GM21576 (cell line): ENCODE measurements at regions not wholly inside any gene's neighbourhood (a gene's known extent, or its start where the extent isn't known, plus 50 kb on each side); places are given as distances from the start of the nearest gene placed in this dataset.
A peak's percentile ranks its signal among the peaks of the same experiment; 100 is the strongest.
"Not testable (repeated sequence)": the region's sequence is repeated elsewhere in the genome, so short reads cannot be mapped to it uniquely, and the experiment has no call there.

Experiments
- ATAC-seq: cut with Tn5 transposase; IDR thresholded peaks from one replicate; pipeline ENCODE4 v1.9.1; 2021; ENCODE audit warnings: mild to moderate bottlenecking, moderate library complexity; ENCODE audit not compliant: unreplicated experiment

DNA sequence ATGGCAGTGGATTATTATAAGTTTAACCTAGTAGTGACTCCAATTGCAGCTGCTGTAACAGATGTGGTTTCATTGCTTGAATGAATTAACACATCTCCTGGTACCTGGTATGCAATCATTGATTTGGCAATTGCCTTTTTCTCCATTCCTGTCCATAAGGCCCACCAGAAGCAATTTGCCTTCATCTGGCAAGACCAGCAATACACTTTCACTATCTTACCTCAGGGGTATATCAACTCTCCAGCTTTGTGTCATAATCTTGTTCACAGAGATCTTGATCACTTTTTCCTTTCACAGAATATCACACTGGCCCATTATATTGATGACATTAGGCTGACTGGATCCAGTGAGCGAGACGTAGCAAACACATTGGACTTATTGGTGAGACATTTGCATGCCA lies 128.7 kb upstream of the ZC3H12C start:
- ATAC-seq, result no peak

DNA sequence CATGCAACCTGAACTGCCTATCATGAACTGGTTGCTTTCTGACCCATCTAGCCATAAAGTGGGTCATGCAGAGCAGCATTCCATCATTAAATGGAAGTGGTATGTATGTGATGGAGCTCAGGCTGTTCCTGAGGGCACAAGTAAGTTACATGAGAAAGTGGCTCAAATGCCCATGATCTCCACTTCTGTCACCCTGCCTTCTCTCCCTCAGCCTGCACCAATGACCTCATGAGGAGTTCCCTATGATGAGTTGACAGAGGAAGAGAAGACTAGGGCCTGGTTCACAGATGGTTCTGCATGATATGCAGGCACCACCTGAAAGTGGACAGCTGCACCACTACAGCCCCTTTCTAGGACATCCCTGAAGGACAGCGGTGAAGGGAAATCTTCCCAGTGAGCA lies 127.7 kb upstream of the ZC3H12C start:
- ATAC-seq, result not testable (repeated sequence)

DNA sequence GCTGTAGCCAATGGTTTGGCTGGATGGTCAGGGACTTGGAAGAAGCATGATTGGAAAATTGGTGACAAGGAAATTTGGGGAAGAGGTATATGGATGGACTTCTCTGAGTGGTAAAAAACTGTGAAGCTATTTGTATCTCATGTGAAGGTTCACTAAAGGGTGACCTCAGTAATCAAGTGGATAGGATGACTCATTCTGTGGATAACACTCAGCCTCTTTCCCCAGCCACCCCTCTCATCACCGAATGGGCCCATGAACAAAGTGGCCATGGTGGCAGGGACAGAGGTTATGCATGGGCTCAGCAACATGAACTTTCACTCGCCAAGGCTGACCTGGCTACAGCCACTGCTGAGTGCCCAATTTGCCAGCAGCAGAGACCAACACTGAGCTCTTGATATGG lies 127.3 kb upstream of the ZC3H12C start:
- ATAC-seq, result not testable (repeated sequence)

DNA sequence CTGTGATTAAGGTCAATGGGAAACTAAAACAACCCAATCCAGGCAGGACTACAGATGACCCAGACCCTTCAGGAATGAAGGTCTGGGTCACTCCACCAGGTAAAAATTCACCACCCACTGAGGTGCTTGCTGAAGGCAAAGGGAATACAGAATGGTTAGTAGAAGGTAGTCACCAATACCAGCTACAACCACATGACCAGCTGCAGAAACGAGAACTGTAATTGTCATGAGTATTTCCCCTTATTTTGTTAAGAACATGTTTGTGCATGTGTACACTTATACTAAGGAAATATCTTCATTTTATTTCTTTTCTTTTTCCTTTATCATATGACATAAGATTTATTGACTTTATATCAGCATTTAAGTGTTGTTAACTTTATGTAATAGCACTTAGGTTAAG lies 126.1 kb upstream of the ZC3H12C start:
- ATAC-seq, result not testable (repeated sequence)

DNA sequence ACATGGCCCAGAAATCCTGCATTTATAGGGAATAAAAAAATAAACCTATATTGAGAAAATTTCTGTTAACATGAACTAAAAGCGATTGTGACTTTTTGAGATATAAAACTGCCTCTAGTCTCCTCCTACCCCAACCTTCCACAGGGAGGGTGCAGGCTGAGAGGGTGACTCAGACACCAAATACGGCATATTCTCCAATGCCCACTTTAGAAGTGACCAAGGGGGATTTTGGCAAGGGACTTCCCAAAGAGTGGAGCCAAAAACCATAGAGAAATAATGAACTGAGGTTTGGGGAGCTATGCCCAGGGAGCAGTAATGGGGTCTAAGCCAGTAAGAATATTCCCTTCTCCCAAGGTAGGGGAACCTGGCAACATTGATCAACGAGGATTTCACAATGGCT lies 124.9 kb upstream of the ZC3H12C start:
- ATAC-seq, result no peak

DNA sequence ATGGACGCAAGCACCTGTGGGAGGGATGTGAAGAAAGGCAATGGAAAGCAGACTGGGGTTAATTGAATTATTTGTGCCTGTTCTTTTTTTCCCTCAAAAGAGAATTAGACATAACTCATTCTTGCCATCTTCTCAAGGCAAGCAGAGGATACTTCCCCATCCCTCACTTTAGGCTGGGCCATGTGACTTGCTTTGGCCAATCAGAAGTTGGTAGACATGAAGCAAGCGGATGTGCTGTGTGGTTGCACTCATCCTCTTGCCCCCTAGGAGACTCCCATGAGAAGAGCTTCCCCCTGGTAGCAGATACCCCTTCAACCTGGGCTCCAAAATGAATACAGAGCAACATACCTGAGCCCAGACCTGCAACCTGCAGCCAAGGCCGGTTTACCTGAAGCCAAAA lies 124.4 kb upstream of the ZC3H12C start:
- ATAC-seq, result no peak

DNA sequence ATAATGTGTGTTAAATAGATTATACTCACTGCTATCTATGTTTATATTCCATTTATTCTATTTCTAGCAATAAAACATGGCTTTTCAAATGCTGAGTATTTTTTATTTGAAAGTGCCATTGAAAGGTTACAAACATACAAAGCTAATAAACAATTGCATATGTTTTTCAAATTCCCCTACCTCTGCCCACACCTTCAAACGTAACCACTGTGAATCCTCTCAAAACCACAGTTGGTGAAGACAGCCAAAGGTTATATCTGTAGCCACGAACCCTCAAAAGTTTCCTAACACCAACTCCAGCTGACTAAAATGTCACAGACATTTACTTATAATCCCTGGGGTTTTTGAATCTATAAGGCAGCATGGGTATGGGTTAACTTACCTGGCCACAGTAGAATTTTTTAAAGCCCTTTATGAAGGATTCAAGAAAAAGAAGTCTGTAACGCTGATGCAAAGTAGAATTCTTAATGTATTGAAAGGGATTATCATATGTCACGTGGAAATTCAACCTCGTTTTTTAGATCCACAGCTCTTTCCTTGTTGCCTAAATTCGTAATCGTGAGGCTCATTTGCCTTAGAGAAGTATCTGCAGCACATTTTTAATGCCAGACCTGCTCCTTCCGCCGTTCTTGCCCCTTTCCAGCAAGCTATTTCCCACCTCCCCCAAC lies 122.5 kb upstream of the ZC3H12C start:
- peak; percentile 54 for ATAC-seq

DNA sequence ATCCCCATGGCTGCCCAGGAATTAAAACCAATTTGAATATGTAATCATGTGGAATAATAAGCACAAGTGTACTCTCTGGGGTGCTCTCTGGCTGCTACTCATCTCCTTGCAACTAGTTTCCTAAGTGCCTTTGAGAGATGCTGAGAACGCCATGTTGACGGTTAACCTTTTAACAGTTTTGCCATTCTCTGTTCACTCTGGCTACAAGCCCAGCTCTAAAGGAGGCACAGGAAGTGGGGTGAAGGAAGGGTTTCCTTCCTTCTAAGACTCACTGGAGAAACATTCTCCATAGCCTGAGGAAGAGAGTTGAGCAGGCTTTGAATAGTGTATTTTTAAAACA lies 122.0 kb upstream of the ZC3H12C start:
- no peak for ATAC-seq

DNA sequence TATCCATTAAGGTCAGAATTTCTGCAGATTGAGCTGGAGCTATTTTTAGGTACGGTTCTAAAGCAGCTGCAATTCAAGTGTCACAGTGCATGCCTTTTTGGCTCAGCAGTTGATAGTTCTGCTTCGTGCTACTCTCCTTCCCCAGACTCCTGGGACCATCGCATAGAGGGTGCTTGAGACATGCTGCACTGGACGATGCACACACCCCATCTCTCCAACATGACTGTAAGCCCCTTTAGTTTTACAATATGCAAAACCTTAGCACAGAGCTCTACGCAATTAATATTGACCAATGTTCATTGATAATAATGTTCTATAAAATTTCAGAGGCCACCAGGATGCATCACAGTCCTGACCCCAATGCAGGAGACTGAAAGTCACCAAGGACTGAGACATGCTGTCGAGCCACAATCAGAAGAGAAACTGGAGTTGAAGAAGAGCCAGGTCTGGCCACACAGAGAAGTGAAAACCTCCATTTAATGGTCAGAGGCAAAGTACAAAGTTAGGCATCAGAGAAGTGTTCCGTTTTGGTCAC lies 120.9 kb upstream of the ZC3H12C start:
- ATAC-seq, result peak; percentile 58

DNA sequence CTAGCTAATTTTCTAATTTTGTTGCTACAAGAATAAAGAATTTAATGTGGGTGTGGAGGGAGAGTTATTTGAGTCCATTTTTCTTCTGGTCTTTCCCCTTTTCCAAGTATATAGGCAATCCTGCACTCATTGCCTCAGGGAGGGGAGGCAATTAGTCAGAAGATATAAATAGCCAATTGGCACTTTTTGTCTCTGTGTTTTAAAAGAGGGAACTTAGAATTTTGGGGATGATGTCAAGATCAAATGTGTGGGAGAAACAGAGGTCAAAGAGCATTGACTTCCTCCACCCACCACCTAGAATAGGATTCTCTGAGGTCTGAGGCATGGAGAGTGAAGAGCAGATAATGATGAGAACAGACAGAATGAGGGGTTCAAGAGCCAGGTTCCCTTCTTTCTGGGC lies 120.3 kb upstream of the ZC3H12C start:
- no peak for ATAC-seq

DNA sequence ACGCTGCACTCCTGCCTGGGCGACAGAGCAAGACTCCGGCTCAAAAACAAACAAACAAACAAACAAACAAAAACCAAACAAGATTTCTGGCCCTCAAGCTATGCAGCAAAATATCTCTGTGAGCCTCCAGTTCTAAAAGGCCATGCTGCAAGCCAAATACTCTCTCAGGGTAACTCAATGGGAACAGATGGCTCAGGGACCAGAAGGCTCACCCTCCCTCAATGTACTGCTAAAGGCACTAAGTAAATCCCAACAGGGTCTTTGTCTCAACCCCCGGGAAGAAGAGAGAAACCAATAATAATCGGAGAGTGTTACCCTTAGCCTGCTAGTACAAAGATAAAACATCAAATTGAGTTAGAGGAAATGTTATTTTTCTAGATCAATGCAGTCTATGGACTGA lies 119.7 kb upstream of the ZC3H12C start:
- ATAC-seq, result no peak

DNA sequence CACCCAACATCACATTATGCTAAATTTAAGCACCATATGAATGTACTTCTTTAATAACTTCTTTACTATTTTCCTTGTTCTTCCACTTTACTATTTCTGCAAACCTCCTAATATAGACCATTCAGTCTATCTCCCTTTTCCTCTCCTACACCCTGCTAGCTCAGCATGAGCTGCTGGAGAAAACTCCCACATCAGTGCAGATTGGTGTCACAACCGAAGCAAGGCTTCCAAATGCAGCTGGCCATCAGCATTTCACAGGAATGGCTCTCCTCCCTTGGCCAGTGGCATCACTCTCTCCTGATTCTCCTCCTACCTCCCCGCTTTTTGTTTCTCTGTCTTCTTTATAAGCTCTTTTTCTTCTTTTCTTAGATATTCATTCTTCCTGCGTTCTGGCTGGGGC lies 118.7 kb upstream of the ZC3H12C start:
- ATAC-seq, result no peak

DNA sequence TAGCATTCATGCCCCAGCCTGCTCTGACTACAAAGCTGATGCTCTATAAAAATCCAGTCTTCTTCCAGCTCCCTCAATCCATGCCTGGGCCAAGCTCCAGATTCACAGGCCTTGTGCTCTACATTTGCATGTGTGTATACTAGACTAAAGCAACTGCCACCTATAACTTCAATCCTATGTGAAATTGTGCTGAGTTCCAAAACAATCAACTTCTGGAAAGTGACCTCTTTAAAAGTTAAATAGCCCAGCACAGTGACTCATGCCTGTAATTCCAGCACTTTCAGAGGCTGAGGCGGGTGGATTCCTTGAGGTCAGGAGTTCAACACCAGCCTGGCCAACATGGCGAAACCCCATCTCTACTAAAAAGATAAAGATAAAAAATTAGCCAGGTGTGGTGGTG lies 114.3 kb upstream of the ZC3H12C start:
- no peak for ATAC-seq

DNA sequence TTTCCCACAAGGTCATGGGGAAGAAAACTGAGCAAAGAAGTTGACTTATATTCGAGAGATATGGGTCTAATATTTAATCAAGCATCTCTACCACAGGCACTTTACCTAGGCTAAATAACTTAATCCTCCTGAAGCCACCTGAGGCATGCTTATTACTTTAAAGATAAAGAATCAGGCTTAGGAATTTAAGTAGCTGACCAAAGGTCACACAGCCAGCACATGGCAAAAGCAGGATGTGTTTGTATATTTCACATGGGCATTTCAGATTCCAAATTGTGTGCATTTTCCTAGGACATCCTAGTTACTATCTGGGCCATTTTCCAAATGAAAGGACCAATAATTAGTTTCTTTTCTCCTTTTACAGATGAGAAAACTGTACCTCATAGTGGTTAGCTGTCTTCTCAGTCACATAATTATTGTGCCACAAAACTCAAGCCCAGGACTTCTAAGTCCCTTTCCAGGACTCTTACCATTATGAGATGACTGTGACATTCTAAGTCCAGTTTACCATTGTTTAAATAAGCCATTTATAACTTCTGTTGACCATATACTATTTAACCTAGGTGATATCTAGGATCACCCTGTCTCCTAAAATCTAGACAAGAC lies 112.1 kb upstream of the ZC3H12C start:
- ATAC-seq, result no peak

DNA sequence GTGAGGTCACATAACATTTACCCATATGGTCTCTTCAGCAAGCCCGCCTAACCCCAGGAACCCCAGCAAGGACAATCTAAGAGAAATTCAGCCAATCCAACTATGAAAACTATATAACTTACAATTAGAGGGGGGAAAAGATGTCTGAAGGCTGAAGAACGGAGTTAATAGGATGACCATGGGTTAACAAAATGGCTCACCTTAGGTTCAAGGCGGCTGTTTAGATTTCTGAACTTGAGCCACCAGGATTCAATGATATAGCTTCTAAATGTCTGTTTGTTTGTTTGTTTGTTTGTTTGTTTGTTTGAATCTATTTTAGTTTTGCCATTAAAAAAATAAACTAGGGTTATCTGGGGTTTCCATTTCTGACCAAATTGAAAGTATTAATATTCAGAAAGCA lies 109.8 kb upstream of the ZC3H12C start:
- no peak for ATAC-seq

DNA sequence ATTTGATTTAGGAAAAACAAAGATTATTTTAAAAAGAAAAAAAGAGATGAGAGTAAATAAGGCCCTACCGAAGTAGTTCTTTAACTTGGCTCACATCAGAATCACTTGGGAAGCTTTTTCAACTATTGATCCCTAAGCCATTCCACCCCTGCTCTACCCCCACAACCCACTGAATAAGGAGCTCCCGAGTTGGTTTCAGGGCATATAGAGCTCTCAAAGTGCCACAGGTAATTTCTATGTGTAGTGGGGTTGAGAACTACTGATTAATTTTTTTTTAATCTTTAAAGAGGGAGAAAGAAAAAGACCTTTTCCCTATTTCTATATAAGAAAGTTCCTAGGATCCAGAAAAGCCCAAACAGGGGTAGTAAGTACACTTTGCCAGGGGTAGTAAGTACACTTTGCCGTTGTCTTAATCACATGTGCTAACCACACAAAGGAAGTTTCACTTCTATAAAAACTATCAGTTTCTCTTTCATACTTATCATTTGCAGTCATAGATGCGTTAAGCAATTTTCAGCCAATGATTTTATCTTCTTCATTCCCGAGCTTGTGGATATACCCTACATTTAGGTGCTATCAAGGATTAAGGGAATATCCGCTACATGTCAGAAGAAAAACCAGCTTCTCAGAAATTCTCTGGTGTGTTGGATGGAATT lies 108.4 kb upstream of the ZC3H12C start:
- ATAC-seq, result peak; percentile 94

DNA sequence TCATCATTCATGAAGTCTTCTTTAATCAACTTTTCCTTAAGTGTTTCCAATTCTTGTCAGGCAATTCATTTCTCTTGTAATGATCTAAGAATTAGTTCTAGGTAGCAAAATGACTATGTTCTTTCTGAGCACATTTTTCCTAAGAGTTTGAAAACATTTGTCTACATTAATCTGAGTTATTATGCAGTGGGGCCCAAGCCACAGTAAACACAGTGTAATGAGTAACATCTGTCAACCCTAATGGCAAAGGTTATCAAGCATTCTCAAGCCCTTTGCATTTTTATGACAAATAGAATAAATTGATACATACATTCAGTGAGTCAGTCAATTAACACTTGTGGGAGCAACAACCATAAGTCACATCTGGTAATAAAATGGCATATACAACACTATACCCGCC lies 106.7 kb upstream of the ZC3H12C start:
- ATAC-seq, result no peak

DNA sequence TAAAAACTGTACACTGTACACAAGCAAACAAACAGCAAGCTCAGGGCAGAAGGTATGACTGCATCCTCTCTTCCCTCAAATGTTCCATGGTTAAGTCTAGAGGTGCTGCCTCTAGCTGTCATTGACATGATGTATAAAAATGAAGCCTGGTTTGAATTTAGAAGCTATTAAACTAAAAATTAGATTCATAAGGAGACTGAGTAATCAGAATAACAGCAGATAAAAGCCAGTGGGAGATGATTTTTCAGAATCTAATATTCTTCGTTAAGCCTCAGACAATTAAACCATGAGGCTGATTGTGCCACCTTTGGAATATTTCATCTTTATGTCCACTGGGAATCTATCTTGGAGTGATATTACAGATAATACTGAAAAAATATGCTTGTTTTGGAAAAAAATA lies 101.4 kb upstream of the ZC3H12C start:
- no peak for ATAC-seq

DNA sequence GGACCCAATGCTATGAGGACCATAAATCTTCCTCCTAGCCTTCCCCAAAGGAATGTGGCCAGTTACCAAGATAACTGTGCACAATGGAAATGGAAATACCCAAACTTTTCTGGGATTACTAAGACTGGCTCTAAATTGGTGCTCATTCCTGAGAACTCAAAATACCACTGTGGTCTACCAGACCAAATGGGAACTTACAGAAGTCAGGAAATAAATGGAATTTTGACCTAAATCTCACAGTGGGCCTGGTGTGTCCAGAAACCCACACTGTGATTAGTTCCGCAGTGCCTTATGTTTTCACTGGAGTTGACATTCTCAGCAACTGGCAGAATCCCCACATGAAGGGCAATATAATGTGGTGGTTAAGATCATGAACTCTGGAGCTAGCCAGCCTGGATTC lies 99.4 kb upstream of the ZC3H12C start:
- no peak for ATAC-seq

DNA sequence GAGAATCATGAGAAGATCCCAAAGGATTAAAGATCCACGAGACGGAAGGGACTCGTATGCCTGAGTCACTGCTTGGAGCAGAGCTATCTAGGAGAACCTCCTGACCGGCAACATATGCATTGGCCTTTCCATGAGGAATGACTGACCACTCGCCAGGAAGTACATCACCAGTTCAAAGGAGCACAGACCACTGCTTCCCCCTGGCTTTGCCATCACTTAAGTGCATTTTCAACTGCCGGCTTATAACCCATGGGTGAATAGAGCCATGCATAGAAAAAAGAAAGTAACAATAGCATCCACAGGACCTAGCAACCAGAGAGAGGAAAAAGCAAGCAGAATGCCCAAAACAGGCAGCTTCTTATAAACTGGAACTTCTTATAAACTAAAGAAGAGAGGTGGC lies 98.3 kb upstream of the ZC3H12C start:
- ATAC-seq, result no peak

DNA sequence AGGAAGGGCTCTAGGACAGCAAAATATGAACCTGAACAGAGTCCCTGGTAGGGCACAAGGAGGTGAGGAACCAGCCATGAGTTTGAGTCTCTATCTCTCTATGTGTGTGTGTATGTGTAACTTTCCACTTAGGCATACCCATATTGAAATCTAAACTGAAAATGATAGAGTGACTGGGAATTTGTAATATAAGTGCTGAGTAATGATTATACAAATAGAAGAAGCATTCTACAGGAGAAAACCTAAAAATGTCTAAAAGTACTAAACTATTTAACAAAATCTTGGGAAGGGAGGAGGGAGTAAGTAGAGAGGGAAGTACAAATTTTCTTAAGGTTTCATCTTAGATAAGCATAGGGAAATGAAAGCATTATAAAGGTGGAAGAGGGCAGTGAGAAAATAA lies 97.1 kb upstream of the ZC3H12C start:
- ATAC-seq, result no peak

DNA sequence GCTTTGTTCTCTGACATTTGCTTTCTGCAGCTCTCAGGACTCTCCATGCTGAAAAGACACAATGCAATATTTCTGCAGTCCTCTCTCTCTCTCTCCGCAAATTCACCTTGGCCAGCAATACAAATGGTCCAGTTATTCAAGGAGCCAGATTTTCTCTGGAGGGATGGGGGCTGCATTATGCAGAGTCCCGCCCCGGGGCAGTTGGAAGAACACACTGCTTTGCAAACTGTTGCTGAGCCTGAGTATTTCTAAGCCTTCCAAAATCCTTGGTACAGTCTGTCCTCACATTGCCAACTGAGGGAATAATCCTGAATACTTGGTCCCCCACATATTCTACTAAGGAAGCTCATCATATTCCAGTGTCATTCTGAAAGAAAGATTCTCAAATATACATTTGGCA lies 94.3 kb upstream of the ZC3H12C start:
- no peak for ATAC-seq
